GM18870 (cell line): ENCODE measurements at regions not wholly inside any gene's neighbourhood (a gene's known extent, or its start where the extent isn't known, plus 50 kb on each side); places are given as distances from the start of the nearest gene placed in this dataset.
A peak's percentile ranks its signal among the peaks of the same experiment; 100 is the strongest.
"Not testable (repeated sequence)": the region's sequence is repeated elsewhere in the genome, so short reads cannot be mapped to it uniquely, and the experiment has no call there.

Source experiments
- ATAC-seq: cut with Tn5 transposase; IDR thresholded peaks from one replicate; pipeline ENCODE4 v1.9.1; 2021; ENCODE audit warnings: moderate library complexity; ENCODE audit not compliant: unreplicated experiment

DNA sequence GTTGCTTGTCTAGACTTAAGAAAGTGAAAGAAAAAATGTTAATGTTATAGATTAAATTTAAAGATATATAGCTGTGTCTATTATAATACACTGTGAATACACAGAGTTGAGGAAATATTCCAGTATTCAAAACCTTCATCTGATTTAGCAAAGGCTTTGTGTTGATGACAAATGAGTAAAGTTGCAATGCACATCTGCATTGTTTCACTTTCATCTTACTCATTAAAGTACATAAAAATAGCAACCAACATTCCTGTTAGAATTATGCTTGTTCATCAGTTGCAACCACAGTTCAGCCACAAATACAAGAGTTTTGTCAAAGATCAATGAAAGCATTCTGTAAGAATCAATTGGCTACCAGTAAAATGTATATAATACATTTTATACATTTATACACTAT is 346.4 kb upstream of the SLC7A11 start:
- ATAC-seq: peak; percentile 48

DNA sequence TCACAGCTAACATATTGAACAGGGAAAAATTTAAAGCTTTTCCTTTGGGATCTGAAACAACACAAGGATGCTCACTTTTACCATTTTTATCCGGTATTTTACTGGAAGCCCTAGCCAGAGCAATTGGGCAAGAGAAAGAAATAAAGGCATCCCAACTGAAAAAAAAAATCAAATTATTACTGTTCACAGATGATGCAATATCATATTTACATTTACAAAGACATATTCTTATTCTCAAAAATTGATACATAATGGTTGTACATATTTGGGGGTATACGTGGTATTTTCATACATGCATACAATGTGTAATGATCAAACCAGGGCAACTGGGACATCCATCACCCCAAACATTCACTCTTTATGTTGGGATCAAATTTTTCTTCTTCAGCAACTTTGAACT is 337.0 kb upstream of the SLC7A11 start:
- ATAC-seq: no peak

DNA sequence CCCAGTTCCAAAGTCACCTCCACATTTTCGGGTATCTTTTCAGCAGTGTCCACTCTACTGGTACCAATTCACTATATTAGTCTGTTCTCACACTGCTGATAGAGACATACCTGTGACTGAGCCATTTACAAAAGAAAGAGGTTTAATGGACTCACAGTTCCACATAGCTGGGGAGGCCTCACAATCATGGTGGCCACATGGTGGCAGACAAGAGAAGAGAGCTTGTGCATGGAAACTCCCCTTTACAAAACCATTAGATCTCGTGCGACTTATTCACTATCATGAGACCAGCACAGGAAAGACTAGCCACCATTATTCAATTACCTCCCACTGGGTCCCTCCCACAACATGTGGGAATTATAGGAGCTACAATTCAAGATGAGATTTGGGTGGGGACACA is 335.7 kb upstream of the SLC7A11 start:
- not testable (repeated sequence) for ATAC-seq

DNA sequence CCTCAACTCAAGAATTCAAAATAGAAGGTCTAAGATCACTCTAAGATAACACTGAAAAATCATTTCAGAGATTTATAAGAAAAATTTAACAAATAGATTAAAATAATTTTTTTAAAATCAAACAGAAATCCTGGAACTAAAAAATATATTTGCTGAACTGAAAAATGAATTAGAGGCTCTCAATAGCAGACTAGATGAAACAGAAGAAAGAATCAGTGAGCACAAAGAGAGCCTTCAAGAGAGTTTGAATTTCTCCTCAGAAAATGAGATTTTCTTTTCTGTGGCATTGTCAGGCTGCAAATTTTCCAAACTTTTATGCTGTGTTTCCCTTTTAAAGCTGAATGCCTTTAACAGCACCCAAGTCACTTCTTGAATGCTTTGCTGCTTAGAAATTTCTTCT is 335.0 kb upstream of the SLC7A11 start:
- no peak for ATAC-seq

DNA sequence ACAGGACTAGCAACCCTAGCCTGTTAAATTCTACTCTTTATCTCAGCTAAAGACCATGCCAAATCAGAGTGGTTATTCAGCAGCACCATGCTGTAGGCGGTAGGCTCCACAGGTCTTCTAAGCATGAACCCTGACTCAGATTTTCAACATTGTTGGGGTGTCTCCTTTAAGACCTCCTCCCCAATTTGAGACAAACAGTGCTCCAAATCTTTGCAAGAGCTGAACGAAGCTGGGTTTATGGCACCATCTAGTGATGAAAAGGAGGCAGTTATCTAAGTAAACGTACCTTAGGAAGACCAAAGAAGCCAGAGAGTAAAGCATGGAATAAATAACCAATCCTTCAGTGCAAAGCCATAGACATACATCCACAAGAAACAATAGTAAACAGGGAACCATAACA is 334.5 kb upstream of the SLC7A11 start:
- no peak for ATAC-seq

DNA sequence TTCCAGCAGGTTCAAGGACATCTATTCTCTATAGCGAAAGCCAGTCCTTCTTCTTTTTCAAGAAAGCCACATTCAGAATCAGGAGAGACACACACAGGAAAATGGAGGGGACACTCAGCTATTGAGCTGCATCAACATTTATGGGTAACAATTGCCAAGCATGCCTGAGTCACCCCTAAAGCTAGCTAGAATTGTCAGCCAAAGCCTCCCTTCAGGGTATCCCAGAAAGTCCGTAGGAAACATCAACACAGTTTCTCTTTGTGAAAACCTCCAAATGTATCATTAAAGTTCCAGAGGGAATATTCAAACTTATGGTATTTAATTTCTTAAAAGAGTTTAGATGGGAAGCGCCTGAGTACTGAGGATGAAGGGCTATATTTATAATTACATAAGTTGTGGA is 331.1 kb upstream of the SLC7A11 start:
- no peak for ATAC-seq

DNA sequence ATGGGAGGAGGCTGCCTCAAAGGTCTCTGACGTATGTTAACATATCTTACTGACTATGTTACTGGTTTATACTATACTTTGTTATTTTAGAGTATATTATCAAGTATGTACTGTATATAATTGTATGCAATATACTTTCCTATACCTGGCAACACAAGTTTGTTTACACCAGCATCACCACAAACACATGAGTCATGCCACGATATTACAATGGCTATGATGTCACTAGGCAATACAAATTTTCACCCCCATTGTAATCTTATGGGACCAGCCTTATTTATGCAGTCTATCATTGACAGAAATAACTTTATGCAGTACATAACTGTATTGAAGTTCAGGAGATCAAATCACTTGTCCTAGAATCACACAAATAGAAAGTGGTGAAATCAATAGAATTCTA is 329.9 kb upstream of the SLC7A11 start:
- no peak for ATAC-seq

DNA sequence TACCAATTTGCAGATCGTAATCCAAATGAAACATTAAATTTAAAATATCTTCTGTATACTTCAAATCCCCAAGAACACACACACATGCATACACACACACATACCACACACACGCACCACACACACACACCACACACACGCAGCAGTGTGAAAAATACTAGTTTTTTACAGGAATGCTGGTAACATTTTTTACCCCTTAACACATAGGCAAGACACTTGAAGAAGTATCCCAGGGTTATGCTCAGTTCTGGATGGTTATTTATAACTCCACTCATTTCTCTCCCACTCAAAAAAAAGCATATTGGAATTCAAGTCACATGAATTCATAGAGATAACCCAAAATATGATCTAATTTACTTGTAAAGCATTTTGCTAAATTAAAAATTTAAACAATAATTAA is 325.5 kb upstream of the SLC7A11 start:
- no peak for ATAC-seq

DNA sequence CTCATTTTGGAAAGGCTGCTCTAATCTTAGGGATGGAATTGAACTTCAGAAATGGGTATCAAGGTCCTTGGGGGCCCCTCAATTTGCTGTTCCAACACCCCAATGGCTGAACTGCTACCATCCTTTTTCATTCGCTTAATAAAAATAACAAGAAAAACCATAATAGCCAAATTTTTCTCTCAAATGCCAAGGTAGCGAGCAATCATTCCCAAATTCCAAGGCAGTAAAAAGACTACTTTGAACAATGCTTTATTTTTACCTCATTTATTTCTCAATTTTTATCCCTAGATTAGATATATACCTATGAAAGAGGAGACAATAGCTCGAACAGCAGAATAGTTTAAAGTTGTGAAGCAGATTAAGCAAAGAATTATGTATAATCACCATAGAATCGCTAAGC is 323.4 kb upstream of the SLC7A11 start:
- no peak for ATAC-seq

DNA sequence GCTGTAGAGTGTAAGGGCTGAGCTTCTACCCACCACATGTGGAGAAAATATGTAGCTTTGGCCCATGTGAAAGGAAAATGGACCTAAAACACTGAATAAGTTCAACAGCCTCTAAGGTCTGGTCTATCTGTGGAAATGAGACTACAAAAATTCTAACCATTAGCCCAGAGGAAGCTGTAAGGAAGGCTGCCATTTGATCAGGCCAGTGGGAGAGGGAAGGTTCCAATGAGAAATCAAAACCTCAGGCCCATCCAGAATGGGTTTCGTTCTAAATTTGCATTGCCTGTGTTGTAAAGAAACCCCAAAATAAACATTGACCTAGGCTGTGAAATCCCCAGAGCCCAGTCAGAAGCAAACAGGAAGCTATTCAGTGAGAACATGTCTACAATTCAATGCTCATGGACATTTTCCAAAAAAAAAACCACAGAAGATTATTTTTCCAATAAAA is 320.4 kb upstream of the SLC7A11 start:
- peak; percentile 86 for ATAC-seq

DNA sequence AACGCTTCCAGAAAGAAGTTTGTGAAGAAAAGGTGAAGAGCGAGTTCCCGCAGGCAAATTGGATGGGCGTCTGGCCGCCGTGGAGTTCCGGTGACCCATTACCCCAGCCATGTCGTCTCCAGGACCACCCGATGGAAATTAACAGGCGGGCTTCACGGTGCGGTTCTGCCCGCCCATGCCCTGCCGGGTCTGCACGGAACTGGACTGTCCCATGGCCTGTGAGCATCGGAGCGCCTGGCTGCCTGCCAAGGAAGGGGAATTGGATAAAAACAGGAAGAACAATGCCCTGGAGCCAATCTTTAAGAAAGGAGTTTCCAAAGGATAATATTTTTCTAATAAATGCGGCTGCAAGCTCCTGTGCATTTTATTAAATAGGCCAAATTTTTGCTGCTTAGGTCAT is 319.8 kb upstream of the SLC7A11 start:
- ATAC-seq: no peak

DNA sequence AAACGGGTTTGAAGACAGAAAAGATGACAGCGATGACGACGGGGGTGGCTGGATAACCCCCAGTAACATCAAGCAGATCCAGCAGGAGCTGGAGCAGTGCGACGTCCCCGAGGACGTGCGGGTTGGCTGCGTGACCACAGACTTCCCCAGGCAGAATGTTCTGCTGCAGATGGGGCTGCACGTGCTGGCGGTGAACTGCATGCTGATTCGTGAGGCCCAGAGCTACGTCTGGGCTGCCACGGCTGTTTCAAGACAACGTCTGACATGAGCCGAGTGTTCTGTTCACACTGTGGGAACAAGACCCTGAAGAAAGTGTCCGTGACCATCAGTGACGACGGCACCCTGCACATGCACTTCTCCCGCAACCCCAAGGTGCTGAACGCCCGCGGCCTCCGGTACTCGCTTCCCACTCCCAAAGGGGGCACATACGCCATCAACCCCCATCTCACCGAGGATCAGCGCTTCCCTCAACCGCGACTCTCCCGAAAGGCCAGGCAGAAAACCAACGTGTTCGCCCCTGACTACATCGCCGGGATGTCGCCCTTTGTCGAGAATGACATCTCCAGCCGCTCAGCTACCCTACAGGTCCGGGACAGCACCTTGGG is 319.2 kb upstream of the SLC7A11 start:
- no peak for ATAC-seq

DNA sequence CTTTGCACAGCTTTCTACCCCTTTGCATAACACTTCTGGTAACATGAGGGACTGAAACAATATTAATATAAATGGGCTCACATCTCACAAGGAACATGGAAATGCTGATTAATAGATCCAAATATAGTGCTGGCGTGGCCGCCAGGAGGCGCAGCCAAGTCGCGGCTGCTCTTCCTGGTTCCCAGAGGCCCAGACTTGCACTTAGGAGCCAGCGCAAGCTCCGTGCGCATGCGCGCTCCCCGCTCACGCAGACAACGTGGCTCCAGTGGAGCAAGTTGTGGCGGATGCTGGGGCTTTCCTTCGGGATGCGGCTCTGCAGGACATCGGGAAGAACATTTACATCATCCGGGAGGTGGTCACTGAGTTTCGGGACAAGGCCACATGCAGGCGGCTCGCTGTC is 318.3 kb upstream of the SLC7A11 start:
- ATAC-seq: no peak

DNA sequence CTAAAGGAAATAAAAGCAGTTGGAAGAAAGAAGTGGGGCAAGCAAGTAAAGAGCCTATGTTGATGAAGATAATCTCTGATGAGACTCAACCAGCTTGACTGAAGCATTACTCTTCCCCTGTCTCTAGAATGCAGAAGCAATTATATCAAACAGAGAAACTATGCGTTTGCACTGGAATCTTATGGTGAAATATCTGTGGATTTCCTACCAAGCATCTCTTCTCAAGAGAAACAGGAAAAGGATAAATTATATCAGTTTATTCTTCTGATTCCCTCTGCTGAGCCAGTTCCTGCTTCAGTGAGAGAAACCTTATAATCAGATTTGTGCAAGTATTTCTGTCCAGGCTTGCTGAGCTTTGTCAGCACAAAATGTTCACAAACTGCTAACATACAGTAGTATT is 316.7 kb upstream of the SLC7A11 start:
- no peak for ATAC-seq

DNA sequence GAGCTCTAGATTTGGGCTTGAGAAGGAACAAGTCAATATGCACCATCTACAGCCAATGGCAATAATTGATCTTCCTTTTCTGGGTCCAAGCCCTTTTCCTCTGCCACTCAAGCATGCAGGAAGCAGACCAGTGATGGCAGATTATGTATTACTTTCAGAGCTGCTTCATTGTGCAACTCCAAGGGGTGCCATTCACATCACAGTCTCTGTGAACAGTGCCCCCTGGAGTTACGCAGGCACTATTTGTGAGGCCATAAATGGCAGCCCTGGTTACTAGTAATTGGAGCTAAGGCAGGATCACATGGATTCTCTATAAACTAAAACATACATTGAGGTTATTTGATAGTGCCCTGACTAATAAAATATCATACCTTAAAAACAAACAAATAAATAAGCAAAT is 313.4 kb upstream of the SLC7A11 start:
- peak; percentile 90 for ATAC-seq

DNA sequence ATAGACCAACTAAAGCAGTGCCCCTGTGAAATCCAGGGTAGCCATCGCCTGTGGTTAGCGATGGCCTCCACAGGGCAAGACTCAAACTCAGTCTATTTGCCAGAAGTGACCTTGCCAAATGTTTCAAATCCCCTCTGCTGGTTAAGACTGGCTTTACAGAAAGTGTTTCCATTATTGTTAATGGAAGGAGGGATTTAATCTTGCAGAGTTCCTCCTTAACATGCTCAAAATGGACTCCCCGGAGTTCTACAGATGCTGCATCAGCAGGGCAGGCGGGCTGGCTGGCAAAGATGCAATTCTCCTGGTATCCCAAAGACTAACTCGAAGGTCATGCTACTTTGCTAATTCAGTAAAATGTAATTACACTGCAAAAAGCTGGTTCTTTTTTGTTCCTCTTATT is 313.0 kb upstream of the SLC7A11 start:
- ATAC-seq: no peak

DNA sequence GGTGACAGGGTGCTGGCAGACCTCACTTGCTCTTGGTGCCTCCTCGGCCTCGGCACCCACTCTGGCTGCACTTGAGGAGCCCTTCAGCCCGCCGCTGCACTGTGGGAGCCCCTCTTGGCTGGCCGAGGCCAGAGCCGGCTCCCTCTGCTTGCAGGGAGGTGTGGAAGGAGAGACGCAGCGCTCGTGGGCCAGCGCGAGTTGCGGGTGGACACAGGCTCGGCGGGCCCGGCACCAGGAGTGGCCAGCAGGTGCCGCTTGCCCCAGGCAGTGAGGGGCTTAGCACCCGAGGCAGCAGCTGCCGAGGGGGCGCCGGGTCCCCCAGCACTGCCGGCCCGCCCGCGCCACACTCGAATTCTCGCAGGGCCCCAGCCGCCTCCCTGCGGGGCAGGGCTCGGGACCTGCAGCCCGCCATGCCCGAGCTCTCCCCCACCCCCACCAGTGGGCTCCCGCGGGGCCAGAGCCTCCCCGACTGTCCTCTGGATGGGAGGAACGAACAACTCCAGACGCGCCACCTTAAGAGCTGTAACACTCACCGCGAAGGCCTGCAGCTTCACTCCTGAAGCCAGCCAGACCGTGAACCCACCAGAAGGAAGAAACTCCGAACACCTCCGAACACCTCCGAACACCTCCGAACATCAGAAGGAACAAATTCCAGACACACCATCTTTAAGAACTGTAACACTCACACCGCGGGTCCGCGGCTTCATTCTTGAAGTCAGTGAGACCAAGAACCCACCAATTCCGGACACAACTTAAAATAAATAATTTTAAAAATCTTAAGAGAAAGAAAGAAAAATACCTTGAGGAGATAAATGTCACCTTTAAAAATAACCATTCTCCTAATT is 311.1 kb upstream of the SLC7A11 start:
- no peak for ATAC-seq

DNA sequence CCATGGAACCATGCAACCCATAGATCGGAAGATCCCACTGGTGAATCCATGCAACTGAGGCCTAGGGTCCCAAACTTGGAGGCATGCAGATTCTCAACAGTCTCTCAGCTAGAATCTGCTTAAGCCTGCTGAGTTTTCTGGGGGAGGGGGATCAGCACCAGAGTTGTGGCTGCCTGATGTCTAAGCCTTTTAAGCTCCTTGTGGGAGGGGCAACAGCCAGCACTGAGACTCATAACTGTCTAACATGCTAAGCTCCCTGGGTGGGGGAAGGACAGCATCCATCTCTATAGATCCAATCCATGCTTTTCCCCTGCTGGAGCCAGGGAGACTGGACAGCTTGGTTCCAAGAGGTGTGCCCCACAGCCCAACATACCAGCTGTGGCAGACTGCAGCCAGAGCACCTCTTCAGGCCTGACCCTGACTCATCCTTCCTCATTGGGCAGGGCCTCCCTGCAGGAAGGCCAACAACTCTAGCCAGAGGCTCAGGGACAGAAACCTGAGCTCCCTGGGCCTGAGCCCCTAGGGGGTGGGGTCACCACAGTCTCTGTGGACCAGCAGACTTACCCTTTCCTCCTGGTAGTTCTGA is 300.1 kb upstream of the SLC7A11 start:
- ATAC-seq: no peak

DNA sequence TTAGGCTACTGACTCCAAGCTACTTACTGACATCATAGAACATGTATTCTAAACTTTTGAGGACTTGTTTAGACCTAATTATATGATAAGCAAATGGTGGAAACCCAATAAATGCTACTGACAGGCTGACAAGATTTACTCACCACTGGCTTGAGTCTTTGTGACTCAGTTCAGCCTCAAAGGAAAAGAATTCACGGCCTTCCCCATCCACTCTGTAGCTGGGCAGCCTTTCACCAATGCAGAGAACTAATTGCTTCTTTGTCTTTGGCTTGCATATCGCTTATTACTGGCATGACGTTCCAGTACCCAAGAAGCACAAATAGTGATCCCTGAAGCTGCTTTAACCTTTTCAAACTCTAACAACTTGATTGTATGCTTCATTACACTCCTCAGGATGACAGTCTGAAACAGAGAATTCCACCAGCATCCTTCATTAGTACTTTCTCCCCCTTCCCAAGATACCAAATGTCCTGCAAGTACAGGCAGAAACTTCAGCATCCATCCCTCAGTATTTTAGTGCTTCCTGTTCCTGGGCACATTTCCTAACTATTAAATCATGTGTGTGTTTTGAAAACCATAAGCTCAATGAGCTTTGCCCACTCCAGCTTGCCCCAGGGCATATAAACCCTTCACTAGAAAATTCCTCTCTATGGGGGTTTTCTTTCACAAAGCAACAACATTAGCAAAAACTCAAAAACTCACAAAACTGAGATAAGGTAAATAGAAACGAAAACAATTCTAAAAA is 298.1 kb upstream of the SLC7A11 start:
- no peak for ATAC-seq

DNA sequence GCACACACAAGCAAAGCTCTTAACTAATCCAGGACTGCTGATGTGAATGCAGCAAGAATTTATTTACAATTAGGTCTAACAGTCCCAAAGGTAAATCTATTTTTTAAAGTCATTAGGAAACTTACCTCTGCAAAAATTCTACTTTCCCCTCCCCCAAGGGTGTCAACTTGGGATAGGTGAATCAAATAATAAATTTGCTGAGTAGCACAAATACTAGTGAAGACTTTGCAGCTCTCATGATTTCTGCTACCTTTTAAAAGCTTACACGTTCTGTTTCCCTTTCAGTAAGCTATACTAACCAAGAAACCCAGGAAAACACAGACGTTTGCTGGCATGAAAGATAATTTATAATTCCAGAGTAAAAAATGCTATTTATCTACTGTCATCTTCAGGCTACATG is 296.6 kb upstream of the SLC7A11 start:
- no peak for ATAC-seq

DNA sequence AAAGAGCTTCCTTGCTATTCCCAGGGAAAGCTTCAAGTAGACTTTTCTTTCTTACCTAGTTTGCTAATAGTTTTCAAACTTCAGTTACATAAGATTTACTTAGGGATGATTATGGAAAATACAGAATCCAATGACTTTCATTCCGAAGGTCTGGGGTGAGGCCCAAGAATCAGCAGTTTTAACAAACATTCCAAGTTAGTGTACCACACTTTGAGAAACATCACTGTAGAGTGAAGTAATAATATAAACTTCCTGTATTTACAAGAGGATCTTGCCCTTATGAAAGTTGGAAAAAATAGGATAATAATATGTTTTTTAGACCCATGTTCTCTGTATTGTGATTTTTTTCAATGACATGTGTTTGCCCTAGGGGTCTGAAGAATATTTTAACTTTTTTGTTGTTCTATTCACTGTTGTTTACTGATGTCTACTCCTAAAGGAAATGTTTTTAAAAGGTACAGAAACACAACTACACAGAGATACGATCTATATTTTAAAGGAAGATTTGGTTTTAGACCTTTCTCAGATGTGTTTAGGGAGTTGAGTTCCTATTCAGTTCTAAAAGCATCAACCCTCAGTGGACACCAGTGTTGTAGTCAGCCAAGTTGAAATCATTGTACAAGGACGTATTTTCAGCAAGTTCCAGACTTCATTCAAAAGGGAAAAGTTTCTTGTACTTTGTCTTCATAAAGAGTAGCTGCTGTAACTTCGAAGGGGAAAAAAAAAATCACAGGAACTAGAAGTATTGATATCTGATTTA is 295.8 kb upstream of the SLC7A11 start:
- no peak for ATAC-seq
